ENCODE measurements at regions not wholly inside any gene's neighbourhood (a gene's known extent, or its start where the extent isn't known, plus 50 kb on each side); places are given as distances from the start of the nearest gene placed in this dataset.

- POLR2A ChIA-PET (ENCODE audit: partially characterized antibody), result no interaction called here
- no peak overlapping the region for H3K27ac ChIP-seq (ENCODE audit: low read depth, low read length)
- H3K14ac ChIP-seq (ENCODE audit: insufficient read length), result no peak overlapping the region
- CTCF ChIA-PET (ENCODE audit: partially characterized antibody), result interaction anchor here (0.5 to 0.7 kb wide), 4 partner anchors 22 to 940 kb away, joined by 3 to 4 read pairs (median 3); no protein-coding TSS in a partner anchor
- DNase-seq (ENCODE audit: low read depth in 1 of 2, low spot score in 2 of 2) (no peak), FAIRE-seq (peak; percentile 72)
- H3K9ac ChIP-seq (replicated peaks in 1 of 4; ENCODE audit: extremely low read depth in 1 of 4, low read depth in 3 of 4, low read length in 3 of 4), result no peak overlapping the region
- peaks cover 5% of the 10 kb centered on the region; the same call in 1 of the 2 replicates for H3K23me2 ChIP-seq (ENCODE audit: low read depth, low read length)
- no peak overlapping the region for H2BK15ac ChIP-seq (ENCODE audit: low read length)
- H2BK120ac ChIP-seq (replicated peaks; ENCODE audit: low read depth, low read length), result no peak overlapping the region
- H3K18ac ChIP-seq (ENCODE audit: extremely low read depth, low read length), result no peak overlapping the region
- H3K4me2 ChIP-seq (ENCODE audit: insufficient read depth in 1 of 2, low read depth in 2 of 2, low read length in 2 of 2), result no peak overlapping the region
- no peak overlapping the region for H4K5ac ChIP-seq (ENCODE audit: insufficient read length, low read depth, low read length)
- no peaks in the 10 kb centered on the region for H3K79me2 ChIP-seq (ENCODE audit: control insufficient read depth in 1 of 2, insufficient read depth in 2 of 2, low read length in 2 of 2)
- H2AFZ ChIP-seq (ENCODE audit: low read length), result no peak overlapping the region
- no peak overlapping the region for H4K91ac ChIP-seq (replicated peaks; ENCODE audit: insufficient read length, low read length)
- no peak overlapping the region for H2BK20ac ChIP-seq (ENCODE audit: low read length)
- H3K56ac ChIP-seq (replicated peaks; ENCODE audit: insufficient read length, low read depth, low read length), result no peak overlapping the region
- H3K9me3 ChIP-seq (ENCODE audit: insufficient read depth in 2 of 2, low read depth in 1 of 2, low read length in 1 of 2), result no peaks in the 10 kb centered on the region
- H3K36me3 ChIP-seq (ENCODE audit: control insufficient read depth in 2 of 4, insufficient read depth in 4 of 4, low read length in 3 of 4), result no peaks in the 10 kb centered on the region
- H3K27me3 ChIP-seq (replicated peaks in 1 of 4; ENCODE audit: control insufficient read depth in 3 of 4, extremely low read depth in 1 of 4, insufficient read depth in 3 of 4, low read length in 3 of 4), result peaks cover 0 to 1% (median 0%) of the 10 kb centered on the region in 4 experiments; a peak in 2 of 7 replicates
- no peak overlapping the region for H4K8ac ChIP-seq (ENCODE audit: extremely low read depth, insufficient read depth, low read length)
- no peak overlapping the region for H2BK12ac ChIP-seq (ENCODE audit: low read depth, low read length)
- no peak overlapping the region for H3K4ac ChIP-seq (replicated peaks; ENCODE audit: insufficient read length, low read depth, low read length)
- H3K79me1 ChIP-seq (ENCODE audit: low read depth, low read length), result no peaks in the 10 kb centered on the region
- H3K4me1 ChIP-seq (replicated peaks in 1 of 4; ENCODE audit: control insufficient read depth in 3 of 4, insufficient read depth in 4 of 4, low read length in 3 of 4), result no peaks in the 10 kb centered on the region
- H4K20me1 ChIP-seq (replicated peaks in 1 of 2; ENCODE audit: control insufficient read depth in 1 of 2, insufficient read depth in 2 of 2, low read length in 2 of 2), result no peaks in the 10 kb centered on the region
- no peak overlapping the region for H2BK5ac ChIP-seq (ENCODE audit: low read depth, low read length)
- no peak overlapping the region for H2AK5ac ChIP-seq (ENCODE audit: low read depth, low read length)
- no peak overlapping the region for H3K4me3 ChIP-seq (ENCODE audit: extremely low read depth in 1 of 4, insufficient read depth in 2 of 4, low read depth in 3 of 4, low read length in 4 of 4)
- WGBS, 2 experiments (ENCODE audit: extremely low coverage in 1 of 2, insufficient coverage in 1 of 2, insufficient read length in 1 of 2, insufficient replicate concordance in 2 of 2, low coverage in 1 of 2, low lambda C conversion rate in 2 of 2, missing lambda C conversion rate in 1 of 2), result 74% methylated on average over 3 of the region's 3 CpGs; no CpG with 5 or more reads in 1 of the 2 experiments
- TF ChIP-seq EZH2 (IDR thresholded peaks at IDR 0.05; ENCODE audit: low read depth, low read length, severe bottlenecking), result no peak
- TF ChIP-seq SIN3A (conservative IDR thresholded peaks at IDR 0.05 in 1 of 2, IDR thresholded peaks at IDR 0.05 in 1 of 2; ENCODE audit: low read depth in 1 of 2, low read length in 2 of 2), result 0 out of 4 replicates have a peak, but pooled peaks have one; percentile 28 to 36
- TF ChIP-seq, protein P1, sequence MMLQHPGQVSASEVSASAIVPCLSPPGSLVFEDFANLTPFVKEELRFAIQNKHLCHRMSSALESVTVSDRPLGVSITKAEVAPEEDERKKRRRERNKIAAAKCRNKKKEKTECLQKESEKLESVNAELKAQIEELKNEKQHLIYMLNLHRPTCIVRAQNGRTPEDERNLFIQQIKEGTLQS (IDR thresholded peaks at IDR 0.05; ENCODE audit: insufficient read depth, low read depth, low read length), result no peak
- TF ChIP-seq KDM1A (IDR thresholded peaks at IDR 0.05; ENCODE audit: borderline replicate concordance, low read length), result no peak
- TF ChIP-seq USF2 (IDR thresholded peaks at IDR 0.05; ENCODE audit: low read length), result peak; percentile 54; the same call in 1 of the 2 replicates
- no peak overlapping the region for H3K23ac ChIP-seq (ENCODE audit: insufficient read length)
Observed at GRCh38 chr10:108913300-108913699, 1010.0 kb downstream of the XPNPEP1 start.
